ENCODE measurements at regions not wholly inside any gene's neighbourhood (a gene's known extent, or its start where the extent isn't known, plus 50 kb on each side); places are given as distances from the start of the nearest gene placed in this dataset.

- DNase-seq, result peak; percentile 39
Measured at GRCh38 chr3:194840661-194841514, 155.2 kb downstream of the FAM43A start.

- DNase-seq, result no peak
Measured at GRCh38 chr3:194841515-194841841, 155.8 kb downstream of the FAM43A start.

- DNase-seq, result no peak
Measured at GRCh38 chr3:194843556-194843955, 157.9 kb downstream of the FAM43A start.

GRCh38 chr3:194844046-194844445, 158.4 kb downstream of the FAM43A start:
- no peak for DNase-seq

GRCh38 chr3:194849166-194849875, 163.6 kb downstream of the FAM43A start:
- no peak for DNase-seq

GRCh38 chr3:194851254-194851653, 165.6 kb downstream of the FAM43A start:
- no peak for DNase-seq

- no peak for DNase-seq
Measured at GRCh38 chr3:194851941-194852340, 166.3 kb downstream of the FAM43A start.

GRCh38 chr3:194852345-194852744, 166.7 kb downstream of the FAM43A start:
- DNase-seq, result no peak

- no peak for DNase-seq
Measured at GRCh38 chr3:194852831-194853508, 167.3 kb downstream of the FAM43A start.

GRCh38 chr3:194854206-194854605, 168.5 kb downstream of the FAM43A start:
- DNase-seq, result no peak

- DNase-seq, result no peak
Measured at GRCh38 chr3:194854659-194855390, 169.1 kb downstream of the FAM43A start.

GRCh38 chr3:194856296-194856695, 170.6 kb downstream of the FAM43A start:
- DNase-seq, result no peak

GRCh38 chr3:194857469-194858113, 171.9 kb downstream of the FAM43A start:
- DNase-seq, result no peak

GRCh38 chr3:194858382-194858781, 172.7 kb downstream of the FAM43A start:
- no peak for DNase-seq

- DNase-seq, result no peak
Measured at GRCh38 chr3:194860725-194861124, 175.0 kb downstream of the FAM43A start.

GRCh38 chr3:194861375-194861774, 175.7 kb downstream of the FAM43A start:
- no peak for DNase-seq

GRCh38 chr3:194865061-194865460, 179.4 kb downstream of the FAM43A start:
- no peak for DNase-seq

- no peak for DNase-seq
Measured at GRCh38 chr3:194865615-194866014, 179.9 kb downstream of the FAM43A start.

GRCh38 chr3:194866236-194866635, 180.6 kb downstream of the FAM43A start:
- DNase-seq, result no peak

- no peak for DNase-seq
Measured at GRCh38 chr3:194867270-194867983, 181.7 kb downstream of the FAM43A start.

GRCh38 chr3:194868831-194869230, 183.1 kb downstream of the FAM43A start:
- no peak for DNase-seq
